NT2/D1 (cell line): ENCODE measurements at regions not wholly inside any gene's neighbourhood (a gene's known extent, or its start where the extent isn't known, plus 50 kb on each side); places are given as distances from the start of the nearest gene placed in this dataset.

Source experiments
- DNase-seq: peaks from one replicate; pipeline ENCODE4 v3.0.0-alpha.2; 2011; ENCODE audit warnings: low read depth, low spot score
- H3K27me3 ChIP-seq: 2 replicates; pipeline ENCODE4 v1.6.0; 2011; ENCODE audit warnings: mild to moderate bottlenecking; ENCODE audit not compliant: insufficient read length, insufficient read depth
- H3K36me3 ChIP-seq: 2 replicates; pipeline ENCODE4 v1.6.1; 2011; ENCODE audit warnings: mild to moderate bottlenecking, low read length, mixed read lengths; ENCODE audit not compliant: insufficient read depth, insufficient read length
- H3K4me1 ChIP-seq: 2 replicates; pipeline ENCODE4 v1.5.1; 2011; ENCODE audit not compliant: insufficient read depth, insufficient read length
- H3K4me3 ChIP-seq: 2 replicates; pipeline ENCODE4 v1.5.1; 2011; ENCODE audit warnings: low read depth; ENCODE audit not compliant: insufficient read length
- H3K9ac ChIP-seq: 2 replicates; pipeline ENCODE4 v1.6.0; 2011; ENCODE audit warnings: low read depth; ENCODE audit not compliant: insufficient read length
- H3K9me3 ChIP-seq: 2 replicates; pipeline ENCODE4 v1.5.1; 2011; ENCODE audit warnings: mild to moderate bottlenecking, low read length; ENCODE audit not compliant: insufficient read depth
- SUZ12 ChIP-seq: IDR thresholded peaks from 2 replicates; pipeline ENCODE4 v1.6.1; 2011; ENCODE audit not compliant: insufficient read length, insufficient read depth; ENCODE audit errors: extremely low read depth
- YY1 ChIP-seq: IDR thresholded peaks from 2 replicates; pipeline ENCODE4 v1.6.1; 2011; ENCODE audit not compliant: insufficient read length, insufficient read depth
- ZNF274 ChIP-seq: IDR thresholded peaks from 2 replicates; pipeline ENCODE4 v1.6.1; 2011; ENCODE audit warnings: mild to moderate bottlenecking, low read depth, low read length

GRCh38 chr3:197349368-197349767 lies 51.0 kb upstream of the DLG1 start:
- no peak for DNase-seq
- no peaks in the 10 kb centered on the region for H3K36me3 ChIP-seq
- no peak overlapping the region for H3K9ac ChIP-seq
- no peak overlapping the region for H3K4me3 ChIP-seq
- H3K9me3 ChIP-seq: no peaks in the 10 kb centered on the region
- H3K27me3 ChIP-seq: no peaks in the 10 kb centered on the region
- TF ChIP-seq YY1 (no peak), SUZ12 (no peak), ZNF274 (no peak)
- peaks cover 3% of the 10 kb centered on the region for H3K4me1 ChIP-seq
